ENCODE measurements at regions not wholly inside any gene's neighbourhood (a gene's known extent, or its start where the extent isn't known, plus 50 kb on each side); places are given as distances from the start of the nearest gene placed in this dataset.

GRCh38 chrX:5644776-5645175 is 583.9 kb downstream of the NLGN4X start:
- no peaks in the 10 kb centered on the region for H3K36me3 ChIP-seq (ENCODE audit: low read depth)
- ATAC-seq = no peak

GRCh38 chrX:5640071-5640470 is 588.6 kb downstream of the NLGN4X start:
- no peak for TF ChIP-seq CTCF (IDR thresholded peaks at IDR 0.05)
- Histone ChIP-seq H3K4me3 (no peak overlapping the region), H3K9me3 (no peaks in the 10 kb centered on the region), H3K4me1 (ENCODE audit: low read depth) (no peaks in the 10 kb centered on the region), H3K36me3 (ENCODE audit: low read depth) (no peaks in the 10 kb centered on the region)
- ATAC-seq (no peak), DNase-seq (no peak)
- intact Hi-C loops (cut with DNase I, micrococcal nuclease) = no loop called here

More at GRCh38 chrX:5644776-5645175, 583.9 kb downstream of the NLGN4X start:
- intact Hi-C loops (cut with DNase I, micrococcal nuclease) = no loop called here
- no peak overlapping the region for H3K4me3 ChIP-seq
- no peak for DNase-seq
- no peaks in the 10 kb centered on the region for H3K9me3 ChIP-seq
- H3K4me1 ChIP-seq (ENCODE audit: low read depth) = no peaks in the 10 kb centered on the region
- no peak for TF ChIP-seq CTCF (IDR thresholded peaks at IDR 0.05)

DNA sequence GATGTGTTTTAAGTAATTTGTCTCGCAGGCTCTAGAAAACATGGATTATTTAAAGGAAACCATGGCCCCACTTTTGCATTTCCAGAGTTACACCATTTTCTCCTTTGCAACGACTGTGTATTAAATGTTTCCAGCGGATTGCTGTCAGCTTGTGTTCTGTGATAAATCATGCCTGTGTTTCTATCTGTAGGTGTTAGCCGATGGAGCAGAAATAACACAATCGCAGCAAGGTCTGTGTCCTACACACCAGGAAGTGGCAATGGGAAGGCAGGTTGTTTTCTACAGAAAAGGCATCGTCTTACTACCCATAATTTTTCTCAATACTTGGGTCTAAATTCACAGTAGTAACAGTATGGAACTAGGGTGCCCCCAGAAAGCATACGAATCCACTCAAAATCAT is 590.1 kb downstream of the NLGN4X start:
- intact Hi-C loops (cut with DNase I, micrococcal nuclease) = no loop called here
- DNase-seq (no peak), ATAC-seq (no peak)
- no peaks in the 10 kb centered on the region for H3K36me3 ChIP-seq (ENCODE audit: low read depth)
- H3K9me3 ChIP-seq = no peaks in the 10 kb centered on the region
- TF ChIP-seq CTCF (IDR thresholded peaks at IDR 0.05) = no peak
- H3K4me3 ChIP-seq = no peak overlapping the region
- H3K4me1 ChIP-seq (ENCODE audit: low read depth) = no peaks in the 10 kb centered on the region

GRCh38 chrX:5632887-5633286 is 595.8 kb downstream of the NLGN4X start:
- Histone ChIP-seq H3K9me3 (no peaks in the 10 kb centered on the region), H3K36me3 (ENCODE audit: low read depth) (no peaks in the 10 kb centered on the region), H3K4me1 (ENCODE audit: low read depth) (no peaks in the 10 kb centered on the region), H3K4me3 (no peak overlapping the region)
- TF ChIP-seq CTCF (IDR thresholded peaks at IDR 0.05) = no peak
- DNase-seq (no peak), ATAC-seq (no peak)
- intact Hi-C loops (cut with DNase I, micrococcal nuclease) = no loop called here

DNA sequence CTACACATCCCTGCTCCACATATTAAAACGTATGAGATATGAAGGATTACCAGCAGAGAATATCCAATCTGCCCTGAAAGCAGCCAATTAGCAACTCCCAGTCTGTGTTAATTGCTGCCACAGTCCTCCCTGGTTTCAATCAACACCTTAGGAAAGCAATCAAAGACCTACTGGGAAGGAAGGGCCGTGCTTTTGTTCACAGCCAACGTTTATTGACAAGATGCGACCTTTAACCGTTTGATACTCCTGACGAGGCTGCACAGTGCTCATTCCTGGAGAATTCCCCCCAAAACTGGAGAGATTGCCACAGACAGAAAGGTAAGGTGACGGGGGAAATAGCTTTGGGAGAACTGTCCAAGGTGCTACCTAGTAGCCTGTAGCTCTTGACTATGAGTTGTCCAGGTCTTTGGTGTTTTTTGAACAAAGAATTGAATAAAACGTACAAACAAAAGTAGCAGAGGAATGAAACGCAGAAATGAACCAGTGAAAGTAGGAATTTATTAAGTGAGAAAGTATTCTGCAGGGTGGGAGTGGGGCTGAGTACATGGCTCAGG is 596.5 kb downstream of the NLGN4X start:
- H3K4me1 ChIP-seq (ENCODE audit: low read depth) = no peaks in the 10 kb centered on the region
- TF ChIP-seq CTCF (IDR thresholded peaks at IDR 0.05) = no peak
- no peaks in the 10 kb centered on the region for H3K9me3 ChIP-seq
- no peaks in the 10 kb centered on the region for H3K36me3 ChIP-seq (ENCODE audit: low read depth)
- no peak overlapping the region for H3K4me3 ChIP-seq
- intact Hi-C loops (cut with DNase I, micrococcal nuclease) = no loop called here
- ATAC-seq = no peak
- no peak for DNase-seq

- H3K4me1 ChIP-seq (ENCODE audit: low read depth) = no peaks in the 10 kb centered on the region
- no peak for ATAC-seq
- peaks cover 6% of the 10 kb centered on the region for H3K9me3 ChIP-seq
- TF ChIP-seq CTCF (IDR thresholded peaks at IDR 0.05) = no peak
- no peak overlapping the region for H3K4me3 ChIP-seq
- intact Hi-C loops (cut with DNase I, micrococcal nuclease) = no loop called here
- DNase-seq = no peak
- H3K36me3 ChIP-seq (ENCODE audit: low read depth) = no peaks in the 10 kb centered on the region
Observed at GRCh38 chrX:5617666-5618065, 611.0 kb downstream of the NLGN4X start.

Data from mucosa of descending colon (tissue), 3 donors.